ENCODE measurements at regions not wholly inside any gene's neighbourhood (a gene's known extent, or its start where the extent isn't known, plus 50 kb on each side); places are given as distances from the start of the nearest gene placed in this dataset.

DNA sequence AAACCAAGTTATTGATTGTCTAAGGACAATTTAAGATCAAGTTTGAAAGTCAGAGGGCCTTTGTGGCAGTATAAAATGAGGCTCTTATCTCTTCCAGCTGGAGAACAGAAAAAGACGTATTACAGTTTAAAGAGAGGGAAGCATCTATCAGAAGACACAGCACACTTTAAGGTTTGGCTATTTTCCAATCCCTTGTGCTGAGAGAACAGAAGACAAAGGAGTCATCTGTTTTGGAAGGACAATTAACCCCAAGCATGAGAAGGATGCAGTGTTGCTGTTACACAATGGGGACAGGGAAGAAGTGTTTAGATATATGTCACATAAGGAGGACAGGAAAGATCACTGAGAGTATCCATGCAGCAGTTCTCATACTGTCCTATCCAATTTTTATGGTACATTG lies 1224.2 kb upstream of the SORCS1 start:
- TF ChIP-seq, protein P1, sequence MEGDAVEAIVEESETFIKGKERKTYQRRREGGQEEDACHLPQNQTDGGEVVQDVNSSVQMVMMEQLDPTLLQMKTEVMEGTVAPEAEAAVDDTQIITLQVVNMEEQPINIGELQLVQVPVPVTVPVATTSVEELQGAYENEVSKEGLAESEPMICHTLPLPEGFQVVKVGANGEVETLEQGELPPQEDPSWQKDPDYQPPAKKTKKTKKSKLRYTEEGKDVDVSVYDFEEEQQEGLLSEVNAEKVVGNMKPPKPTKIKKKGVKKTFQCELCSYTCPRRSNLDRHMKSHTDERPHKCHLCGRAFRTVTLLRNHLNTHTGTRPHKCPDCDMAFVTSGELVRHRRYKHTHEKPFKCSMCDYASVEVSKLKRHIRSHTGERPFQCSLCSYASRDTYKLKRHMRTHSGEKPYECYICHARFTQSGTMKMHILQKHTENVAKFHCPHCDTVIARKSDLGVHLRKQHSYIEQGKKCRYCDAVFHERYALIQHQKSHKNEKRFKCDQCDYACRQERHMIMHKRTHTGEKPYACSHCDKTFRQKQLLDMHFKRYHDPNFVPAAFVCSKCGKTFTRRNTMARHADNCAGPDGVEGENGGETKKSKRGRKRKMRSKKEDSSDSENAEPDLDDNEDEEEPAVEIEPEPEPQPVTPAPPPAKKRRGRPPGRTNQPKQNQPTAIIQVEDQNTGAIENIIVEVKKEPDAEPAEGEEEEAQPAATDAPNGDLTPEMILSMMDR (IDR thresholded peaks at IDR 0.05), result no peak
- TF ChIP-seq EZH2 (IDR thresholded peaks at IDR 0.05; ENCODE audit: borderline replicate concordance, insufficient read depth, low read depth, low read length, poor library complexity, severe bottlenecking), result no peak

Data from B cell (primary cell).